DOHH2 (cell line): ENCODE measurements at regions not wholly inside any gene's neighbourhood (a gene's known extent, or its start where the extent isn't known, plus 50 kb on each side); places are given as distances from the start of the nearest gene placed in this dataset.
"Not testable (repeated sequence)": the region's sequence is repeated elsewhere in the genome, so short reads cannot be mapped to it uniquely, and the experiment has no call there.

ENCODE experiments used
- H3F3A ChIP-seq: fragments of 200-600 bp; sonication (generic), shearing (Covaris generic); 2 replicates; pipeline ENCODE4 v1.6.0; 2016; ENCODE audit warnings: antibody characterized with exemption, mild to moderate bottlenecking; ENCODE audit not compliant: control insufficient read depth, insufficient read depth
- H3K27ac ChIP-seq: fragments of 200-600 bp; sonication (generic); 2 replicates; pipeline ENCODE4 v1.5.1; 2014; ENCODE audit warnings: low read depth, mild to moderate bottlenecking, low read length, moderate library complexity
- H3K27me3 ChIP-seq: fragments of 200-600 bp; sonication (generic); 2 replicates; pipeline ENCODE4 v1.6.1; 2014; ENCODE audit warnings: mild to moderate bottlenecking, low read length, mixed read lengths; ENCODE audit not compliant: control insufficient read depth
- H3K36me3 ChIP-seq: fragments of 200-600 bp; sonication (generic); 2 replicates; pipeline ENCODE4 v1.6.1; 2014; ENCODE audit warnings: mild to moderate bottlenecking, low read length, moderate library complexity, mixed read lengths; ENCODE audit not compliant: control insufficient read depth
- H3K4me1 ChIP-seq: fragments of 200-600 bp; sonication (generic); 2 replicates; pipeline ENCODE4 v1.6.1; 2014; ENCODE audit warnings: mild to moderate bottlenecking, low read length, mixed read lengths; ENCODE audit not compliant: control insufficient read depth
- H3K4me2 ChIP-seq: fragments of 200-600 bp; sonication (generic); 2 replicates; pipeline ENCODE4 v1.6.0; 2014; ENCODE audit warnings: mild to moderate bottlenecking, low read length, moderate library complexity
- H3K4me3 ChIP-seq: fragments of 200-600 bp; sonication (generic); 2 replicates; pipeline ENCODE4 v1.5.1; 2014; ENCODE audit warnings: mild to moderate bottlenecking, low read length, mixed read lengths
- H3K79me2 ChIP-seq: fragments of 200-600 bp; sonication (generic); 2 replicates; pipeline ENCODE4 v1.6.1; 2014; ENCODE audit warnings: mild to moderate bottlenecking, low read length, mixed read lengths; ENCODE audit not compliant: control insufficient read depth
- H3K9me2 ChIP-seq: fragments of 200-600 bp; sonication (generic); replicated peaks from 2 replicates; pipeline ENCODE4 v1.6.1; 2014; ENCODE audit warnings: mild to moderate bottlenecking, low read length, mixed read lengths; ENCODE audit not compliant: control insufficient read depth
- H3K9me3 ChIP-seq: fragments of 200-600 bp; sonication (generic); 2 replicates; pipeline ENCODE4 v1.6.1; 2014; ENCODE audit warnings: antibody characterized with exemption, low read length, mixed read lengths; ENCODE audit not compliant: control insufficient read depth, insufficient read depth
- H4K20me1 ChIP-seq: fragments of 200-600 bp; sonication (generic); 2 replicates; pipeline ENCODE4 v1.6.0; 2014; ENCODE audit warnings: low read depth, mild to moderate bottlenecking, antibody characterized with exemption, low read length, moderate library complexity; ENCODE audit not compliant: control insufficient read depth, insufficient read depth
- EZH2phosphoT487 ChIP-seq: fragments of 200-600 bp; sonication (generic); IDR thresholded peaks from 2 replicates; pipeline ENCODE4 v1.6.1; 2017; ENCODE audit warnings: borderline replicate concordance, mild to moderate bottlenecking, antibody characterized with exemption, low read length, moderate library complexity, mixed read lengths
- TF ChIP-seq, protein P1 (sequence below): fragments of 200-600 bp; sonication (generic); IDR thresholded peaks from one replicate; pipeline ENCODE4 v1.5.1; 2014; ENCODE audit warnings: antibody characterized with exemption, mild to moderate bottlenecking, low read depth, low read length; ENCODE audit not compliant: poor library complexity, severe bottlenecking

GRCh38 chr1:10878469-10878868 is 82.0 kb upstream of the CASZ1 start:
- no peak overlapping the region for H3K4me3 ChIP-seq
- no peaks in the 10 kb centered on the region for H4K20me1 ChIP-seq
- TF ChIP-seq, protein P1, sequence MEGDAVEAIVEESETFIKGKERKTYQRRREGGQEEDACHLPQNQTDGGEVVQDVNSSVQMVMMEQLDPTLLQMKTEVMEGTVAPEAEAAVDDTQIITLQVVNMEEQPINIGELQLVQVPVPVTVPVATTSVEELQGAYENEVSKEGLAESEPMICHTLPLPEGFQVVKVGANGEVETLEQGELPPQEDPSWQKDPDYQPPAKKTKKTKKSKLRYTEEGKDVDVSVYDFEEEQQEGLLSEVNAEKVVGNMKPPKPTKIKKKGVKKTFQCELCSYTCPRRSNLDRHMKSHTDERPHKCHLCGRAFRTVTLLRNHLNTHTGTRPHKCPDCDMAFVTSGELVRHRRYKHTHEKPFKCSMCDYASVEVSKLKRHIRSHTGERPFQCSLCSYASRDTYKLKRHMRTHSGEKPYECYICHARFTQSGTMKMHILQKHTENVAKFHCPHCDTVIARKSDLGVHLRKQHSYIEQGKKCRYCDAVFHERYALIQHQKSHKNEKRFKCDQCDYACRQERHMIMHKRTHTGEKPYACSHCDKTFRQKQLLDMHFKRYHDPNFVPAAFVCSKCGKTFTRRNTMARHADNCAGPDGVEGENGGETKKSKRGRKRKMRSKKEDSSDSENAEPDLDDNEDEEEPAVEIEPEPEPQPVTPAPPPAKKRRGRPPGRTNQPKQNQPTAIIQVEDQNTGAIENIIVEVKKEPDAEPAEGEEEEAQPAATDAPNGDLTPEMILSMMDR: no peak
- no peak for TF ChIP-seq EZH2phosphoT487
- H3K4me1 ChIP-seq: no peaks in the 10 kb centered on the region
- no peaks in the 10 kb centered on the region for H3K9me3 ChIP-seq
- H3K79me2 ChIP-seq: no peaks in the 10 kb centered on the region
- H3K9me2 ChIP-seq: no peaks in the 10 kb centered on the region
- no peak overlapping the region for H3K27ac ChIP-seq
- no peak overlapping the region for H3K4me2 ChIP-seq
- no peaks in the 10 kb centered on the region for H3K36me3 ChIP-seq
- no peaks in the 10 kb centered on the region for H3K27me3 ChIP-seq
- no peaks in the 10 kb centered on the region for H3F3A ChIP-seq

GRCh38 chr1:10880063-10880462 is 83.6 kb upstream of the CASZ1 start:
- no peaks in the 10 kb centered on the region for H3F3A ChIP-seq
- H3K9me3 ChIP-seq: no peaks in the 10 kb centered on the region
- H3K79me2 ChIP-seq: no peaks in the 10 kb centered on the region
- no peak overlapping the region for H3K4me2 ChIP-seq
- no peaks in the 10 kb centered on the region for H3K4me1 ChIP-seq
- H3K27me3 ChIP-seq: no peaks in the 10 kb centered on the region
- no peaks in the 10 kb centered on the region for H4K20me1 ChIP-seq
- no peak overlapping the region for H3K27ac ChIP-seq
- TF ChIP-seq, protein P1: no peak
- TF ChIP-seq EZH2phosphoT487: no peak
- no peak overlapping the region for H3K4me3 ChIP-seq
- no peaks in the 10 kb centered on the region for H3K36me3 ChIP-seq
- no peaks in the 10 kb centered on the region for H3K9me2 ChIP-seq

DNA sequence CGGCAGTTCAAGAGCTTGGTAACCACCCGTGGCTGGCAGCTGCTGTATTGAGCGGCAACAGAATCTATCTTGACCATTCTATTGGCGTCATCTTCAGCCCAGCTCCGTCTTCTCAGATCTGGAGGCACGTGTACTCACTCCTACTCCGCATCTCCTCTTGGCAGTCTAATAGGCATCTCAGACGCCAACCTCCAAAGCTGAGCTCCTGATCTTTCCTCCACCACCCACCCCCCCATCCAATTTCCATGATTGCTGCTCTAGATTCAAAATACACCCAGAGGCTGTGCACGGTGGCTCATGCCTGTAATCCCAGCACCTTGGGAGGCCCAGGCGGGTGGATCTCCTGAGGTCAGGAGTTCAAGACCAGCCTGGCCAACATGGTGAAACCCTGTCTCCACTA is 84.6 kb upstream of the CASZ1 start:
- no peaks in the 10 kb centered on the region for H3K9me2 ChIP-seq
- no peaks in the 10 kb centered on the region for H3K79me2 ChIP-seq
- H3K27ac ChIP-seq: no peak overlapping the region
- no peak overlapping the region for H3K4me2 ChIP-seq
- no peaks in the 10 kb centered on the region for H3K4me1 ChIP-seq
- no peaks in the 10 kb centered on the region for H3F3A ChIP-seq
- H3K27me3 ChIP-seq: no peaks in the 10 kb centered on the region
- H3K36me3 ChIP-seq: no peaks in the 10 kb centered on the region
- H3K9me3 ChIP-seq: no peaks in the 10 kb centered on the region
- no peak overlapping the region for H3K4me3 ChIP-seq
- no peak for TF ChIP-seq EZH2phosphoT487
- TF ChIP-seq, protein P1: no peak
- H4K20me1 ChIP-seq: no peaks in the 10 kb centered on the region

- H3K79me2 ChIP-seq: no peaks in the 10 kb centered on the region
- TF ChIP-seq, protein P1: no peak
- TF ChIP-seq EZH2phosphoT487: no peak
- no peak overlapping the region for H3K27ac ChIP-seq
- H3K9me2 ChIP-seq: no peaks in the 10 kb centered on the region
- no peaks in the 10 kb centered on the region for H4K20me1 ChIP-seq
- H3K4me3 ChIP-seq: no peak overlapping the region
- H3K36me3 ChIP-seq: no peaks in the 10 kb centered on the region
- no peaks in the 10 kb centered on the region for H3K9me3 ChIP-seq
- no peaks in the 10 kb centered on the region for H3F3A ChIP-seq
- no peak overlapping the region for H3K4me2 ChIP-seq
- H3K27me3 ChIP-seq: no peaks in the 10 kb centered on the region
- H3K4me1 ChIP-seq: no peaks in the 10 kb centered on the region
These were observed 85.6 kb upstream of the CASZ1 start for GRCh38 chr1:10882069-10882468.

- H3K27ac ChIP-seq, H3K4me2 ChIP-seq, H3K4me1 ChIP-seq, H3K4me3 ChIP-seq, H3K36me3 ChIP-seq, H3K79me2 ChIP-seq, H3K27me3 ChIP-seq, H3F3A ChIP-seq, H3K9me3 ChIP-seq, H4K20me1 ChIP-seq, H3K9me2 ChIP-seq: not testable (repeated sequence)
These were observed 90.6 kb upstream of the CASZ1 start for GRCh38 chr1:10887032-10887431.
